ENCODE measurements at regions not wholly inside any gene's neighbourhood (a gene's known extent, or its start where the extent isn't known, plus 50 kb on each side); places are given as distances from the start of the nearest gene placed in this dataset.

GRCh38 chrX:9133426-9133825 lies 99.5 kb upstream of the FAM9B start:
- TF ChIP-seq CTCF (optimal IDR thresholded peaks at IDR 0.05 in 1 of 3, IDR thresholded peaks at IDR 0.05 in 1 of 3, conservative IDR thresholded peaks at IDR 0.05 in 1 of 3; ENCODE audit: extremely low read depth in 1 of 3, insufficient read depth in 2 of 3, low read length in 3 of 3) = no peak
- no peak for TF ChIP-seq EZH2 (IDR thresholded peaks at IDR 0.05; ENCODE audit: low read length)

All from keratinocyte (primary cell).